Gastrocnemius medialis (tissue), 4 donors: ENCODE measurements at regions not wholly inside any gene's neighbourhood (a gene's known extent, or its start where the extent isn't known, plus 50 kb on each side); places are given as distances from the start of the nearest gene placed in this dataset.

ENCODE experiments used
- ATAC-seq, 2 donors: fragments of 150-250 bp; one replicate each; pipeline ENCODE4 v1.9.1; 2016
- DNase-seq, 2 donors: peaks; one replicate each; pipeline ENCODE4 v3.0.0-alpha.2; 2019
- H3K27ac ChIP-seq, 4 donors: fragments of 200-600 bp; sonication (generic); 1 replicate in 1 of 4; 2 replicates in 3 of 4; pipeline ENCODE4 v1.5.1; 2016 to 2018; ENCODE audit warnings: mild to moderate bottlenecking in 2 of 4, moderate library complexity in 1 of 4
- H3K27me3 ChIP-seq, 3 donors: fragments of 200-600 bp; sonication (generic) in 2 of 3; 1 replicate in 1 of 3; 2 replicates in 2 of 3; pipeline versions ENCODE4 v1.5.1 to v1.6.0; 2016 to 2019; ENCODE audit warnings: mild to moderate bottlenecking in 1 of 3, moderate library complexity in 1 of 3
- H3K36me3 ChIP-seq, 2 donors: fragments of 200-600 bp; sonication (generic) in 1 of 2; one replicate each; pipeline ENCODE4 v1.5.1; 2017 to 2018
- H3K4me1 ChIP-seq, 2 donors: fragments of 200-600 bp; sonication (generic) in 1 of 2; one replicate each; pipeline ENCODE4 v1.5.1; 2016 to 2017; ENCODE audit warnings: mild to moderate bottlenecking in 2 of 2
- H3K4me3 ChIP-seq, 4 donors: fragments of 200-600 bp; sonication (generic) in 3 of 4; 1 replicate in 1 of 4; 2 replicates in 3 of 4; pipeline ENCODE4 v1.5.1; 2016 to 2019; ENCODE audit warnings: mild to moderate bottlenecking in 2 of 4
- H3K9me3 ChIP-seq, 3 donors: fragments of 200-600 bp; sonication (generic) in 2 of 3; 1 replicate in 1 of 3; 2 replicates in 2 of 3; pipeline ENCODE4 v1.5.1; 2016 to 2019
- CTCF ChIP-seq, 5 experiments: fragments of 450-650 bp in 3 of 5; fragments of 200-600 bp in 2 of 5; sonication (generic) in 2 of 5; IDR thresholded peaks in 4 of 5; conservative IDR thresholded peaks in 1 of 5; 1 replicate in 4 of 5; 2 replicates in 1 of 5; pipeline ENCODE4 v1.5.1; 2016 to 2019; ENCODE audit warnings: antibody characterized with exemption in 5 of 5, mild to moderate bottlenecking in 3 of 5, moderate library complexity in 3 of 5
- POLR2A ChIP-seq, 2 donors: fragments of 450-650 bp; IDR thresholded peaks; one replicate each; pipeline ENCODE4 v1.6.1; 2017; ENCODE audit warnings: antibody characterized with exemption in 2 of 2, mild to moderate bottlenecking in 2 of 2, moderate library complexity in 2 of 2
- in situ Hi-C, 4 donors: fragments of 200-750 bp; cut with MboI; loops; one replicate each; pipeline versions ENCODE4 v1.15.0 to v1.8.0; 2017; ENCODE audit warnings: low sequenced_read_pairs in 4 of 4
- intact Hi-C: fragments of 100-400 bp; cut with DNase I; formaldehyde crosslinking; loops from one replicate; pipeline ENCODE4 v1.15.1; 2023; ENCODE audit warnings: low total_unique reads

- no peak for TF ChIP-seq CTCF (IDR thresholded peaks at IDR 0.05 in 4 of 5, conservative IDR thresholded peaks at IDR 0.05 in 1 of 5)
- no peak for TF ChIP-seq POLR2A (IDR thresholded peaks at IDR 0.05)
- intact Hi-C loops (no loop called here), in situ Hi-C loops (no loop called here)
- no peaks in the 10 kb centered on the region for H3K27me3 ChIP-seq
- H3K4me3 ChIP-seq = no peak overlapping the region
- H3K4me1 ChIP-seq = no peaks in the 10 kb centered on the region
- H3K36me3 ChIP-seq = no peaks in the 10 kb centered on the region
- ATAC-seq = no peak
- no peak overlapping the region for H3K27ac ChIP-seq
- DNase-seq = no peak
- H3K9me3 ChIP-seq = no peaks in the 10 kb centered on the region
Observed at GRCh38 chr2:184114439-184114838, 483.9 kb upstream of the ZNF804A start.

DNA sequence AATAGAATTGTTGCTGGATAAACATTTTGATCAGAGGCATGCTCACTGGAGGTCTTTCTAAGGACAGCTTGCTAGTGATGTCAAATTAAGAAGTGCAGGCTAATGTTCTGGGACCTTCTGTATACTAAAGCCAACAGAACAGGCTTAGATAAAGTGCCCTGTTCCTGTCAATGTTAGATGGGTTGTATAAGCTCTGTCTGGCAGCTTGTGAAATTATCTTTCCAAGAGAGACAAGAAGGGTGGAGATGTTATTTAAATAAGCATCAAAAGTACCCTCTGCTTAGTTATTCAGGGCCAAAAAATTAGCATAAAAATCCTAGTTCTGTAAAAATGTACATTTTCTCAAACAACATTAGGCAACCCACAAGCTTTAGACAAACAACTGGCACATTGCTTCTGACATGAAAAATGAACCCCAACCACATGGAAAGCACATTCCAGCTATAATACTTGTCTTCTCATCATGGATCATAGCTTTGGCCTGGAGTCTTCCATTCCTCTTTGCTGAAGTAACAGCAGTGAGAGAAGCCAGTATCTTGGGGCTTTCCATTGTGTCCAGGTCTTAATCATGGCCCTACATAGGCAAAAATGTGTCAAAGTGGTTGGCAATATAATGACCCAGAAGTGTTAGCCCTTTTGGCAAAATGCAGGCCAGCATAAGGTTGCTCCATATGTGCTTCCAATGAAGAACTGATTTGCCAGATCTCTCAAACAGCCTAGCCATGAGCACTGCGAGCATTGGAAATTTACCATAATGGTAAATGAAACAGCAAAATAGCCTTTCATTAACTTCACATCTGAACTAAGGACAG lies 478.1 kb upstream of the ZNF804A start:
- in situ Hi-C loops = no loop called here
- ATAC-seq = no peak
- Histone ChIP-seq H3K27ac (no peak overlapping the region), H3K4me3 (no peak overlapping the region), H3K9me3 (no peaks in the 10 kb centered on the region), H3K36me3 (no peaks in the 10 kb centered on the region), H3K27me3 (no peaks in the 10 kb centered on the region), H3K4me1 (no peaks in the 10 kb centered on the region)
- intact Hi-C loops = no loop called here
- no peak for DNase-seq
- TF ChIP-seq CTCF (IDR thresholded peaks at IDR 0.05 in 4 of 5, conservative IDR thresholded peaks at IDR 0.05 in 1 of 5) = no peak
- TF ChIP-seq POLR2A (IDR thresholded peaks at IDR 0.05) = no peak

DNA sequence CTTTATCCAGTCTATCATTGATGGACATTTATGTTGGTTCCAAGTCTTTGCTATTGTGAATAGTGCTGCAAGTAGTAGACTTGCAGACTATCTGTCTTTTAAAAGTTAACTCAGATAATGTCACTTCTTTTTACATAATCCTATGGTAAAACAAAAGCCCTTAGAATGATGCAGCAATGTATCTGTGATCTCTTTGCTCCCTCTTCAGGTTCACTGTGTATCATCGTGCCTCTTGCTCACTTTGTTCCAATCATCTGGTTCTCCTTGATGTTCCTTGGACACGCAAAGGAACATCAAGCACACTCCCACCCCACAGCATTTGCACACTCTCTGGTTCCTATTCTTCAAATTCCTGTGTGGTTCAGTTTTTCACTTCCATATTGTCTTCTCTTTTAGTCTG lies 472.5 kb upstream of the ZNF804A start:
- in situ Hi-C loops = no loop called here
- intact Hi-C loops = no loop called here
- H3K9me3 ChIP-seq = no peaks in the 10 kb centered on the region
- H3K27ac ChIP-seq = no peak overlapping the region
- no peak overlapping the region for H3K4me3 ChIP-seq
- H3K4me1 ChIP-seq = no peaks in the 10 kb centered on the region
- TF ChIP-seq POLR2A (IDR thresholded peaks at IDR 0.05) (no peak), CTCF (IDR thresholded peaks at IDR 0.05 in 4 of 5, conservative IDR thresholded peaks at IDR 0.05 in 1 of 5) (no peak)
- ATAC-seq = no peak
- DNase-seq = no peak
- H3K27me3 ChIP-seq = no peaks in the 10 kb centered on the region
- no peaks in the 10 kb centered on the region for H3K36me3 ChIP-seq

DNA sequence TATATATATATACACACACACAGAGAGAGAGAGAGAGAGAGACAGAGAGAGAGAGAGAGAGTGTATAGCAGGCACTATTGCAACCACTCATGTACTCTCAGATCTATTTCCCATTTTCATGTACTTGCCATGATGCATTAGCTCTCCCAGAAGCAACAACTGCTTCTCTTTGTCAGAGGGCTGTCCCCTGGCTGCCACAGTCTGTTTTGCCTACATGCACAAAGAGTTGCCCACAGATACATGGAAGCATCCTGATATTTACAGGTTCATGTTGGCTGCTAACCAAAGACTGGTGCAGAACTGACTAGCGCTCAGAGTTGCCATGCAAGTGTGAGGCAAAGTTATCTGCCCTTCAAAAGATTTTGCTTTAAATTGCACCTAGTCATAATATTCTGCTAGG lies 469.3 kb upstream of the ZNF804A start:
- Histone ChIP-seq H3K9me3 (peaks cover 0 to 6% (median 0%) of the 10 kb centered on the region in 3 donors), H3K27ac (no peak overlapping the region), H3K27me3 (no peaks in the 10 kb centered on the region), H3K4me1 (no peaks in the 10 kb centered on the region), H3K36me3 (no peaks in the 10 kb centered on the region), H3K4me3 (no peak overlapping the region)
- in situ Hi-C loops = no loop called here
- DNase-seq (no peak), ATAC-seq (no peak)
- intact Hi-C loops = no loop called here
- TF ChIP-seq CTCF (IDR thresholded peaks at IDR 0.05 in 4 of 5, conservative IDR thresholded peaks at IDR 0.05 in 1 of 5) (no peak), POLR2A (IDR thresholded peaks at IDR 0.05) (no peak)

DNA sequence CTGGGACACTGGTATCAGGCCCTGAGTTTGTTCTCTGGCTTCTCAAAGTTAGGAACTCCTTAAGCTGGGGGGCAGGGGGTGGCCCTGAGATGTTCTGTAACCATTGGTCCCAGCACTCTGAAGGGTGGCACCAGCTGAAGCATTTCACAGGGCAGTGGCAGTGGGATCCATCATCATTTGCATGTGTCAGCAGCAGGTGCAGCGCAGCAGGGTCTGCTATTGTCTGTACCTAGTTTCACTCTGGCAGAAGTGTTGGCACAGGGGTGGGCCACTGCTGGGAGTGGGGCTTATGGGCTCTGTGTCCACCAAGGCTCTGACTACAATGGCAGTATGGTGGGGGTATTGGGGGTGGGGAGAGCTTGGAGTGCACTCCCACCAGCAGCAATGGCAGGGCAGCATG lies 460.4 kb upstream of the ZNF804A start:
- ATAC-seq = no peak
- Histone ChIP-seq H3K4me3 (no peak overlapping the region), H3K27ac (no peak overlapping the region), H3K27me3 (no peaks in the 10 kb centered on the region), H3K36me3 (no peaks in the 10 kb centered on the region), H3K4me1 (no peaks in the 10 kb centered on the region), H3K9me3 (peaks cover 0 to 7% (median 0%) of the 10 kb centered on the region in 3 donors)
- no peak for DNase-seq
- in situ Hi-C loops (no loop called here), intact Hi-C loops (no loop called here)
- TF ChIP-seq CTCF (IDR thresholded peaks at IDR 0.05 in 4 of 5, conservative IDR thresholded peaks at IDR 0.05 in 1 of 5) = no peak
